VCaP (cell line): ENCODE measurements at regions not wholly inside any gene's neighbourhood (a gene's known extent, or its start where the extent isn't known, plus 50 kb on each side); places are given as distances from the start of the nearest gene placed in this dataset.

Experiments
- H3K27ac ChIP-seq: fragments of 450-650 bp; 2 replicates; pipeline ENCODE4 v1.5.1; 2017
- CTCF ChIP-seq: fragments of 450-650 bp; conservative IDR thresholded peaks from 2 replicates; pipeline ENCODE4 v1.5.1; 2017; ENCODE audit warnings: mild to moderate bottlenecking, moderate library complexity

DNA sequence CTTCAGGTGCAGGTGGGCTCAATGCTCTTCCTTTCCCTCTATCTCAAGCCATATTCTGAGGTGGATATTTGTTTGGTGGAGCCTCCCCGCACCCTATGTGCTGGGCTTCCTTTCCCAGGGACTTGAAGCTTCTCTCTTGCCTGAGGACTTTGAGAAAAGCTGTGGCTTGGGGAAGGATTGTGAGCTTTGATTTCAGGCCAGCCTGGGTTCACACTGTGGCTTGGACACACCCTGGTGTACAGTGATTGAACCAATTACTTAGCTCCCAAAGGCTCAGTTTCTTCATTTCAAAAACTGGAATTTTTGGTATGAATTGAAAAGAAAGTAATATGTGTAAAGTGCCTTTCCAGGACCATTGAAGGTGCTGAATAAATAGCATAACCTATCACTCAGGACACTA, 224.5 kb upstream of the GLI3 start:
- no peak for TF ChIP-seq CTCF

DNA sequence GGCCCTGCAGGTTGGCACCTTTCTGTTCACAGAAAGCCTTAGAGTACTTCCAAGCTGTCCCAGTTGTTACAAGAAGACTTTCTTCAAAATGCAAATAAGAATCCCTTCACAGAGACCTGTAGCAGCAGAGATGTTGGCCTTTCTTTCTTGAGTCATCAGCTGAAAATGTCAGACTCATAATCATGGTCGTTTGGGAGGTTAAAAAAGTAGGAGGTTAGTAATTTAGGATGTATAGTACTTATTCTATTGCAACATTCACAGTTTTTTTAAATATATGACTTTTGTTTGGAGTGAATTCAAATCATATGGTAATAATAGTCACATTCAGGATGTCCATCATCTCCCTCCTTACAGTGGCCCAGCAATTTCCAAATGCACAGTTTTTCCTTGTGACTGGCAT, 223.9 kb upstream of the GLI3 start:
- H3K27ac ChIP-seq = no peak overlapping the region
- TF ChIP-seq CTCF = no peak

More for the DNA sequence above, 224.5 kb upstream of the GLI3 start:
- no peak overlapping the region for H3K27ac ChIP-seq

DNA sequence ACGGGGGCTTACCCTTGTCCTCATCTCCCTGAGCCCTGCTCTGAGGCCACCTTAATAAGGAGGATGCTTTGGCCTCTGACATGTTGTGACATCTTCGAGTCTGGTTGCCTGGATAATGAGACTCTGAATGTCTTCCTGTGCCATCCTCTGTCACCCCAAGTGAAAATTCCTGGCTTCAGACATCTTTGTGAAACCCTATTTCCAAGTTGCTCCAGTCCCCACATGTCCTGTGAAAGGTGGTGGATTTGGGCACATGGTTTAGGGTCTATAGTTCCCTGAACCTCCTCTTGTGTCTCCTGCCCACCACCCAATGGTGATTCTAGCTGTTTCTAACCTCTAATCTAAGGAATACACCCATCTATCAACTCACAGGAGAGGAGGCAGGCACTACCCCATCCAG, 223.1 kb upstream of the GLI3 start:
- no peak overlapping the region for H3K27ac ChIP-seq
- TF ChIP-seq CTCF = no peak

DNA sequence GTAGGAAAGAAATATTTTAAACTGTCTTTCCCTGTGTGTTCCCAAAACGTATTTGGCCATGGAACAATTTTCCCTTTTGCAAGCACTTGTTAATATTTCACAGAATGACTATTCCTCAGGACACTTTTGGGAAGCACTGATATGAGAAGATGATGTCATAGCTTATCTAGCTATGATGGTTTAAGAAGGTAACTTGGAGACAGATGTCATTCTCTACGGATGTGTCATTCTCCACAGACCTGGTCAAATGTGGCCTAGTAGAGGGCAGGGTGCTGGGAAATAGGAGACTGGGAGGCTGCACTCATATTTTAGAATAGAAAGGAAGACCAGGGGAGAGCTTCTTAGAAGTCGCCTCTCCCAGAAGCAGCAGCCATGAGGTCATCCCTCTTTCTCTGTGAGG, 220.7 kb upstream of the GLI3 start:
- TF ChIP-seq CTCF = no peak
- H3K27ac ChIP-seq = no peak overlapping the region

GRCh38 chr7:42456756-42457276, 219.8 kb upstream of the GLI3 start:
- no peak overlapping the region for H3K27ac ChIP-seq
- no peak for TF ChIP-seq CTCF

DNA sequence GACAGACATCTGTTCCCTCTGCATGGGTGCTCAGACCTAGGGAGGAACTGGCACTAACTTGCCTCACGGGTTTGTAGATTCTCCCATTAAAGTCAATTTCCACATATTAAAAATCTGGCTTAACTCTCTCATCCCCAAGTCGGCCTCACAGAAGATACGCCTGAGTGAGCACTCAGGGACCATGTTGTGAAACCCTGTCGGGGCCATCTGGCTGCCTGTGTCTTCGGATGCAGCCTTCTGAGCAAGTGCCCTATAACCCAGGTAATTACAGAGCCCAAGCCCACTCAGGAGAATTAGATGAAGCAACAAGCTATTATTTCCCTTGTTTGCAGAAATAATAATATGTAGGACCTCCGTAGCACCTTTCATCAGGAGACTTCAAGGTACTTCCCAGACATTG, 219.3 kb upstream of the GLI3 start:
- H3K27ac ChIP-seq = no peak overlapping the region
- TF ChIP-seq CTCF = no peak

GRCh38 chr7:42453931-42454361, 216.9 kb upstream of the GLI3 start:
- H3K27ac ChIP-seq = no peak overlapping the region
- no peak for TF ChIP-seq CTCF
